Vagina (tissue), 2 donors: ENCODE measurements at regions not wholly inside any gene's neighbourhood (a gene's known extent, or its start where the extent isn't known, plus 50 kb on each side); places are given as distances from the start of the nearest gene placed in this dataset.

Experiments
- DNase-seq, 2 donors: peaks; one replicate each; pipeline ENCODE4 v3.0.0-alpha.2; 2017; ENCODE audit errors: extremely low spot score in 2 of 2
- H3K27ac ChIP-seq: fragments of 200-600 bp; sonication (generic); one replicate; pipeline ENCODE4 v1.5.1; 2019
- H3K27me3 ChIP-seq: fragments of 200-600 bp; sonication (generic); one replicate; pipeline ENCODE4 v1.5.1; 2019
- H3K36me3 ChIP-seq, 2 donors: fragments of 200-600 bp; sonication (generic); one replicate each; pipeline ENCODE4 v1.5.1; 2017 to 2019
- H3K4me1 ChIP-seq: fragments of 200-600 bp; sonication (generic); one replicate; pipeline ENCODE4 v1.5.1; 2019
- H3K4me3 ChIP-seq, 2 donors: fragments of 200-600 bp; sonication (generic); 1 replicate in 1 of 2; 2 replicates in 1 of 2; pipeline ENCODE4 v1.5.1; 2016 to 2019
- H3K9me3 ChIP-seq: fragments of 200-600 bp; sonication (generic); one replicate; pipeline ENCODE4 v1.5.1; 2019
- CTCF ChIP-seq, 3 experiments: fragments of 450-650 bp in 2 of 3; fragments of 200-600 bp in 1 of 3; sonication (generic) in 1 of 3; IDR thresholded peaks; one replicate each; pipeline ENCODE4 v1.5.1; 2017 to 2019; ENCODE audit warnings: antibody characterized with exemption in 3 of 3, mild to moderate bottlenecking in 2 of 3, moderate library complexity in 2 of 3
- POLR2A ChIP-seq, 2 donors: fragments of 450-650 bp; IDR thresholded peaks; one replicate each; pipeline ENCODE4 v1.6.1; 2017; ENCODE audit warnings: antibody characterized with exemption in 2 of 2, mild to moderate bottlenecking in 2 of 2, moderate library complexity in 2 of 2
- POLR2AphosphoS5 ChIP-seq, 2 donors: sonication (generic); formaldehyde crosslinking; IDR thresholded peaks; one replicate each; pipeline ENCODE4 v1.9.0; 2017; ENCODE audit warnings: antibody characterized with exemption in 2 of 2, mild to moderate bottlenecking in 2 of 2, low read depth in 1 of 2; ENCODE audit not compliant: insufficient read depth in 1 of 2
- intact Hi-C: fragments of 100-400 bp; cut with DNase I; formaldehyde crosslinking; loops from one replicate; pipeline ENCODE4 v1.15.1; 2023

- Histone ChIP-seq H3K4me3 (no peak overlapping the region), H3K27me3 (no peaks in the 10 kb centered on the region), H3K4me1 (no peaks in the 10 kb centered on the region), H3K27ac (no peak overlapping the region), H3K9me3 (no peaks in the 10 kb centered on the region), H3K36me3 (no peaks in the 10 kb centered on the region)
- intact Hi-C loops, result no loop called here
- DNase-seq, result no peak
- no peak for TF ChIP-seq POLR2AphosphoS5 (IDR thresholded peaks at IDR 0.05; ENCODE audit: insufficient read depth in 1 of 2, low read depth in 1 of 2)
- TF ChIP-seq POLR2A (IDR thresholded peaks at IDR 0.05), result no peak
- no peak for TF ChIP-seq CTCF (IDR thresholded peaks at IDR 0.05)
Measured at GRCh38 chr4:45693746-45694145, 430.1 kb downstream of the GABRG1 start.

GRCh38 chr4:45692131-45692735 lies 431.6 kb downstream of the GABRG1 start:
- Histone ChIP-seq H3K27me3 (no peaks in the 10 kb centered on the region), H3K27ac (no peak overlapping the region), H3K36me3 (no peaks in the 10 kb centered on the region), H3K4me1 (no peaks in the 10 kb centered on the region), H3K4me3 (no peak overlapping the region), H3K9me3 (no peaks in the 10 kb centered on the region)
- intact Hi-C loops, result no loop called here
- no peak for DNase-seq
- TF ChIP-seq POLR2A (IDR thresholded peaks at IDR 0.05) (no peak), CTCF (IDR thresholded peaks at IDR 0.05) (no peak), POLR2AphosphoS5 (IDR thresholded peaks at IDR 0.05; ENCODE audit: insufficient read depth in 1 of 2, low read depth in 1 of 2) (no peak)

GRCh38 chr4:45688341-45688740 lies 435.5 kb downstream of the GABRG1 start:
- H3K27me3 ChIP-seq, result no peaks in the 10 kb centered on the region
- TF ChIP-seq POLR2AphosphoS5 (IDR thresholded peaks at IDR 0.05; ENCODE audit: insufficient read depth in 1 of 2, low read depth in 1 of 2), result no peak
- no peak for TF ChIP-seq POLR2A (IDR thresholded peaks at IDR 0.05)
- no peak for TF ChIP-seq CTCF (IDR thresholded peaks at IDR 0.05)
- H3K4me3 ChIP-seq, result no peak overlapping the region
- H3K4me1 ChIP-seq, result no peaks in the 10 kb centered on the region
- intact Hi-C loops, result no loop called here
- DNase-seq, result no peak
- no peaks in the 10 kb centered on the region for H3K36me3 ChIP-seq
- no peak overlapping the region for H3K27ac ChIP-seq
- H3K9me3 ChIP-seq, result no peaks in the 10 kb centered on the region

GRCh38 chr4:45679411-45679810 lies 444.4 kb downstream of the GABRG1 start:
- H3K36me3 ChIP-seq, result no peaks in the 10 kb centered on the region
- no peaks in the 10 kb centered on the region for H3K27me3 ChIP-seq
- H3K27ac ChIP-seq, result no peak overlapping the region
- intact Hi-C loops, result no loop called here
- H3K9me3 ChIP-seq, result no peaks in the 10 kb centered on the region
- no peak for DNase-seq
- TF ChIP-seq POLR2A (IDR thresholded peaks at IDR 0.05), result no peak
- TF ChIP-seq POLR2AphosphoS5 (IDR thresholded peaks at IDR 0.05; ENCODE audit: insufficient read depth in 1 of 2, low read depth in 1 of 2), result no peak
- TF ChIP-seq CTCF (IDR thresholded peaks at IDR 0.05), result no peak
- no peaks in the 10 kb centered on the region for H3K4me1 ChIP-seq
- H3K4me3 ChIP-seq, result no peak overlapping the region

GRCh38 chr4:45668128-45668527 lies 455.7 kb downstream of the GABRG1 start:
- no peak for DNase-seq
- TF ChIP-seq CTCF (IDR thresholded peaks at IDR 0.05), result no peak
- TF ChIP-seq POLR2A (IDR thresholded peaks at IDR 0.05), result no peak
- no peak for TF ChIP-seq POLR2AphosphoS5 (IDR thresholded peaks at IDR 0.05; ENCODE audit: insufficient read depth in 1 of 2, low read depth in 1 of 2)
- Histone ChIP-seq H3K9me3 (no peaks in the 10 kb centered on the region), H3K36me3 (no peaks in the 10 kb centered on the region), H3K4me1 (no peaks in the 10 kb centered on the region), H3K27ac (no peak overlapping the region), H3K27me3 (no peaks in the 10 kb centered on the region), H3K4me3 (no peak overlapping the region)
- intact Hi-C loops, result no loop called here
